Tibial nerve (tissue), 4 donors: ENCODE measurements at regions not wholly inside any gene's neighbourhood (a gene's known extent, or its start where the extent isn't known, plus 50 kb on each side); places are given as distances from the start of the nearest gene placed in this dataset.

Experiments used
- DNase-seq, 2 donors: peaks; one replicate each; pipeline ENCODE4 v3.0.0-alpha.2; 2019; ENCODE audit warnings: low spot score in 2 of 2
- H3K27ac ChIP-seq, 4 donors: fragments of 200-600 bp; sonication (generic) in 3 of 4; one replicate each; pipeline ENCODE4 v1.5.1; 2017 to 2019; ENCODE audit warnings: mild to moderate bottlenecking in 1 of 4
- H3K27me3 ChIP-seq, 2 donors: fragments of 200-600 bp; sonication (generic) in 1 of 2; one replicate each; pipeline versions ENCODE4 v1.5.1 to v1.6.0; 2017 to 2019
- H3K36me3 ChIP-seq, 3 donors: fragments of 200-600 bp; sonication (generic); one replicate each; pipeline ENCODE4 v1.5.1; 2018 to 2019
- H3K4me1 ChIP-seq, 4 donors: fragments of 200-600 bp; sonication (generic) in 3 of 4; one replicate each; pipeline ENCODE4 v1.5.1; 2017 to 2019
- H3K4me3 ChIP-seq, 4 donors: fragments of 200-600 bp; sonication (generic) in 3 of 4; one replicate each; pipeline ENCODE4 v1.5.1; 2017 to 2019; ENCODE audit warnings: mild to moderate bottlenecking in 1 of 4, moderate library complexity in 1 of 4
- H3K9me3 ChIP-seq, 4 donors: fragments of 200-600 bp; sonication (generic) in 3 of 4; one replicate each; pipeline ENCODE4 v1.5.1; 2017 to 2019
- CTCF ChIP-seq, 5 experiments: fragments of 200-600 bp in 3 of 5; fragments of 450-650 bp in 2 of 5; sonication (generic) in 3 of 5; IDR thresholded peaks; one replicate each; pipeline ENCODE4 v1.5.1; 2016 to 2019; ENCODE audit warnings: antibody characterized with exemption in 5 of 5, mild to moderate bottlenecking in 3 of 5, moderate library complexity in 2 of 5
- EP300 ChIP-seq, 2 donors: sonication (generic); formaldehyde crosslinking; IDR thresholded peaks; one replicate each; pipeline ENCODE4 v1.6.1; 2017; ENCODE audit warnings: antibody characterized with exemption in 2 of 2, mild to moderate bottlenecking in 1 of 2
- POLR2A ChIP-seq, 2 donors: fragments of 450-650 bp; IDR thresholded peaks; one replicate each; pipeline ENCODE4 v1.6.1; 2017; ENCODE audit warnings: antibody characterized with exemption in 2 of 2, mild to moderate bottlenecking in 2 of 2, moderate library complexity in 2 of 2
- WGBS, 2 donors: methylation state at CpG; one replicate each; pipeline ENCODE4 v1.1.5; 2018; 5-methylcytosine and 5-hydroxymethylcytosine counted together

DNA sequence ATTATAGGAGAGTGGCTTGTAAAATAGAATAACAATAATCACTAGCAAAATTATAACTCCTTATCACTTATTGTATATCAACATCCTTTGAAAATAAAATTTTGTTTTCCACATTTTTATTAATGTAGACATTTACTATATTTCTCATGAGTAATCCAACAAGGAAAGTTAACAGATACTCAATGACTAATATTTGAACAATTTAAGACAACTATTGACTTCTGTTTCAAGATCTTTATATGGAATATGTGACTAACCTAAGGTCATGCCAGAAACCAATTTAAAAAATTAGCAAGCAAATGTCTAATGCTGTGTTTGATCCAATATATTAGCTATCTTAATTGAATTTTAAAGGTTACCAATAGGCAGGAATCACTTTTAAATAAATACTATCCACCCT is 638.5 kb upstream of the FLRT2 start:
- no peak for DNase-seq
- TF ChIP-seq CTCF (IDR thresholded peaks at IDR 0.05): no peak
- no peak for TF ChIP-seq POLR2A (IDR thresholded peaks at IDR 0.05)
- no peak for TF ChIP-seq EP300 (IDR thresholded peaks at IDR 0.05)
- H3K4me1 ChIP-seq: no peaks in the 10 kb centered on the region
- H3K4me3 ChIP-seq: no peak overlapping the region
- no peak overlapping the region for H3K27ac ChIP-seq
- H3K36me3 ChIP-seq: no peaks in the 10 kb centered on the region
- H3K27me3 ChIP-seq: no peaks in the 10 kb centered on the region
- peaks cover 0 to 26% (median 0%) of the 10 kb centered on the region in 4 donors for H3K9me3 ChIP-seq

GRCh38 chr14:84894254-84894653 is 635.7 kb upstream of the FLRT2 start:
- no peak for DNase-seq
- no peaks in the 10 kb centered on the region for H3K27me3 ChIP-seq
- no peaks in the 10 kb centered on the region for H3K4me1 ChIP-seq
- H3K36me3 ChIP-seq: no peaks in the 10 kb centered on the region
- H3K4me3 ChIP-seq: no peak overlapping the region
- WGBS, 2 donors: 34 to 38% methylated on average over 1 of the region's 1 CpG
- H3K27ac ChIP-seq: no peak overlapping the region
- no peaks in the 10 kb centered on the region for H3K9me3 ChIP-seq
- no peak for TF ChIP-seq CTCF (IDR thresholded peaks at IDR 0.05)
- TF ChIP-seq EP300 (IDR thresholded peaks at IDR 0.05): no peak
- no peak for TF ChIP-seq POLR2A (IDR thresholded peaks at IDR 0.05)

GRCh38 chr14:84922370-84922769 is 607.6 kb upstream of the FLRT2 start:
- no peaks in the 10 kb centered on the region for H3K36me3 ChIP-seq
- H3K4me1 ChIP-seq: peaks cover 0 to 5% (median 0%) of the 10 kb centered on the region in 4 donors
- no peak overlapping the region for H3K4me3 ChIP-seq
- TF ChIP-seq CTCF (IDR thresholded peaks at IDR 0.05) (no peak), POLR2A (IDR thresholded peaks at IDR 0.05) (no peak), EP300 (IDR thresholded peaks at IDR 0.05) (no peak)
- 79 to 85% methylated on average over 3 of the region's 3 CpGs for WGBS, 2 donors
- H3K27me3 ChIP-seq: no peaks in the 10 kb centered on the region
- DNase-seq: no peak
- H3K27ac ChIP-seq: no peak overlapping the region
- H3K9me3 ChIP-seq: no peaks in the 10 kb centered on the region

- Histone ChIP-seq H3K9me3 (no peaks in the 10 kb centered on the region), H3K4me1 (peaks cover 0 to 10% (median 0%) of the 10 kb centered on the region in 4 donors), H3K4me3 (no peak overlapping the region), H3K27ac (no peak overlapping the region), H3K36me3 (no peaks in the 10 kb centered on the region), H3K27me3 (no peaks in the 10 kb centered on the region)
- TF ChIP-seq CTCF (IDR thresholded peaks at IDR 0.05): no peak
- no peak for TF ChIP-seq POLR2A (IDR thresholded peaks at IDR 0.05)
- no peak for TF ChIP-seq EP300 (IDR thresholded peaks at IDR 0.05)
- WGBS, 2 donors: 95 to 97% methylated on average over 1 of the region's 1 CpG
- no peak for DNase-seq
Observed at GRCh38 chr14:84926656-84927055, 603.3 kb upstream of the FLRT2 start.

- Histone ChIP-seq H3K4me3 (no peak overlapping the region), H3K36me3 (no peaks in the 10 kb centered on the region), H3K27ac (no peak overlapping the region), H3K27me3 (no peaks in the 10 kb centered on the region), H3K4me1 (peaks cover 0 to 10% (median 0%) of the 10 kb centered on the region in 4 donors), H3K9me3 (no peaks in the 10 kb centered on the region)
- DNase-seq: no peak
- WGBS, 2 donors: 28 to 40% methylated on average over 6 of the region's 6 CpGs
- TF ChIP-seq EP300 (IDR thresholded peaks at IDR 0.05) (no peak), CTCF (IDR thresholded peaks at IDR 0.05) (no peak), POLR2A (IDR thresholded peaks at IDR 0.05) (no peak)
Observed at GRCh38 chr14:84927096-84927827, 602.7 kb upstream of the FLRT2 start.
